Loucy (cell line): ENCODE measurements at regions not wholly inside any gene's neighbourhood (a gene's known extent, or its start where the extent isn't known, plus 50 kb on each side); places are given as distances from the start of the nearest gene placed in this dataset.

Experiments
- CTCF ChIP-seq: fragments of 200-600 bp; sonication (generic); conservative IDR thresholded peaks from 2 replicates; pipeline ENCODE4 v1.5.1; 2014; ENCODE audit warnings: mild to moderate bottlenecking, antibody characterized with exemption, low read length
- EZH2phosphoT487 ChIP-seq: fragments of 200-600 bp; IDR thresholded peaks from 2 replicates; pipeline ENCODE4 v1.6.1; 2018; ENCODE audit warnings: antibody characterized with exemption, mild to moderate bottlenecking, moderate library complexity, borderline replicate concordance

- TF ChIP-seq CTCF (no peak), EZH2phosphoT487 (no peak)
Observed at GRCh38 chrX:10047631-10048030, 80.5 kb downstream of the CLDN34 start.
